SH-SY5Y (cell line): ENCODE measurements at regions not wholly inside any gene's neighbourhood (a gene's known extent, or its start where the extent isn't known, plus 50 kb on each side); places are given as distances from the start of the nearest gene placed in this dataset.

Source experiments
- GATA2 ChIP-seq: IDR thresholded peaks from 2 replicates; pipeline ENCODE4 v1.6.1; 2011; ENCODE audit warnings: mild to moderate bottlenecking, low read depth, low read length
- GATA3 ChIP-seq: IDR thresholded peaks from 2 replicates; pipeline ENCODE4 v1.6.1; 2011; ENCODE audit warnings: low read depth, mild to moderate bottlenecking, low read length, moderate library complexity

GRCh38 chr10:77716458-77717317, 79.1 kb upstream of the KCNMA1 start:
- no peak for TF ChIP-seq GATA3
- no peak for TF ChIP-seq GATA2
